Mesendoderm (in vitro differentiated cells): ENCODE measurements at regions not wholly inside any gene's neighbourhood (a gene's known extent, or its start where the extent isn't known, plus 50 kb on each side); places are given as distances from the start of the nearest gene placed in this dataset.
A peak's percentile ranks its signal among the peaks of the same experiment; 100 is the strongest.

Source experiments
- DNase-seq: peaks from one replicate; pipeline ENCODE4 v3.0.0; 2013
- H2AK5ac ChIP-seq: 2 replicates; pipeline ENCODE4 v1.6.1; 2013; ENCODE audit warnings: low read length, inconsistent platforms
- H2BK120ac ChIP-seq: 2 replicates; pipeline ENCODE4 v1.6.1; 2013; ENCODE audit warnings: low read depth, mild to moderate bottlenecking, low read length, moderate library complexity, mixed read lengths
- H2BK15ac ChIP-seq: replicated peaks from 2 replicates; pipeline ENCODE4 v1.6.1; 2013; ENCODE audit warnings: low read depth, mild to moderate bottlenecking, moderate library complexity
- H2BK5ac ChIP-seq: 2 replicates; pipeline ENCODE4 v1.6.1; 2013; ENCODE audit warnings: low read length, inconsistent platforms
- H3K18ac ChIP-seq: 2 replicates; pipeline ENCODE4 v1.6.1; 2013; ENCODE audit warnings: mild to moderate bottlenecking, low read length, mixed read lengths
- H3K23ac ChIP-seq: one replicate; pipeline ENCODE4 v1.6.1; 2013; ENCODE audit warnings: low read length
- H3K27ac ChIP-seq: 2 replicates; pipeline ENCODE4 v1.5.1; 2013; ENCODE audit warnings: low read depth, mild to moderate bottlenecking, inconsistent platforms, low read length, moderate library complexity
- H3K27me3 ChIP-seq: 2 replicates; pipeline ENCODE4 v1.6.1; 2013; ENCODE audit warnings: low read length, control low read depth, mild to moderate bottlenecking, inconsistent platforms; ENCODE audit not compliant: insufficient read depth, poor library complexity
- H3K36me3 ChIP-seq: 2 replicates; pipeline ENCODE4 v1.6.1; 2013; ENCODE audit warnings: low read length, inconsistent platforms; ENCODE audit not compliant: control insufficient read depth, insufficient read depth
- H3K4ac ChIP-seq: one replicate; pipeline ENCODE4 v1.6.1; 2013; ENCODE audit warnings: low read depth, mild to moderate bottlenecking, low read length, moderate library complexity
- H3K4me1 ChIP-seq: 2 replicates; pipeline ENCODE4 v1.6.1; 2013; ENCODE audit warnings: low read depth, low read length, inconsistent platforms; ENCODE audit not compliant: control insufficient read depth
- H3K4me2 ChIP-seq: 2 replicates; pipeline ENCODE4 v1.6.1; 2013; ENCODE audit warnings: low read length
- H3K4me3 ChIP-seq: 2 replicates; pipeline ENCODE4 v1.5.1; 2013; ENCODE audit warnings: mild to moderate bottlenecking, low read length
- H3K56ac ChIP-seq: one replicate; pipeline ENCODE4 v1.6.1; 2013; ENCODE audit warnings: low read length
- H3K79me1 ChIP-seq: 2 replicates; pipeline ENCODE4 v1.6.1; 2013; ENCODE audit warnings: low read length, inconsistent platforms
- H3K79me2 ChIP-seq: 2 replicates; pipeline ENCODE4 v1.6.1; 2013; ENCODE audit warnings: mild to moderate bottlenecking, low read length; ENCODE audit not compliant: control insufficient read depth, insufficient read depth
- H3K9ac ChIP-seq: 2 replicates; pipeline ENCODE4 v1.6.1; 2013; ENCODE audit warnings: low read length, inconsistent platforms
- H4K5ac ChIP-seq: one replicate; pipeline ENCODE4 v1.6.1; 2013; ENCODE audit warnings: low read length
- H4K8ac ChIP-seq: one replicate; pipeline ENCODE4 v1.6.1; 2013; ENCODE audit warnings: low read depth, mild to moderate bottlenecking, control low read depth, low read length, moderate library complexity
- WGBS: extraction: QIAGEN DNeasy Blood & Tissue Kit; methylation state at CpG from one replicate; pipeline ENCODE4 v1.1.7; 2013; ENCODE audit warnings: low lambda C conversion rate, missing lambda C conversion rate; ENCODE audit not compliant: insufficient coverage; ENCODE audit errors: extremely low coverage; 5-methylcytosine and 5-hydroxymethylcytosine counted together

DNA sequence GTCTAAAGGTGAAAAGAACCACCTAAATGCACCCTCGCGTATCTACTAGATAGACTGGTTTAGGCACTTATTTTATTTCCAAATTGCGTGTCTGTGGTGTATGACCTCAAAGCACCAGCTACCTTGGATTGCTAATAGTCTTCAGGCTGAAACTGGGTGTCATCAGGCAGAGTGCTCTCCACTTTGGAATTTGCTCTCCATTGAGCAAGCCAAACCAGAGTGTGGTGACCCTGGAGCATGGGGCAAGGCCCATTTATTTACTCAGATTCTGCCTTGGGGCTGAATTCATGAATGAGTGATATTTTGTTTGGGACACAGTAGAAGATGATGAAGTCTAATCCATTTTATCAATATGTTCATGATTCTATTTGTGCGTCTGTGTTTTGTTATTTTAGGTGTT is 812.8 kb upstream of the SLC35B3 start:
- no peaks in the 10 kb centered on the region for H3K36me3 ChIP-seq
- H3K27me3 ChIP-seq, result no peaks in the 10 kb centered on the region
- H3K4me1 ChIP-seq, result no peaks in the 10 kb centered on the region
- H2BK5ac ChIP-seq, result no peak overlapping the region
- H4K8ac ChIP-seq, result no peak overlapping the region
- no peak overlapping the region for H3K9ac ChIP-seq
- H3K4me2 ChIP-seq, result no peak overlapping the region
- H3K4ac ChIP-seq, result no peak overlapping the region
- no peak for DNase-seq
- WGBS, result no CpG with 5 or more reads among the region's 4 CpGs
- H3K18ac ChIP-seq, result no peak overlapping the region
- no peaks in the 10 kb centered on the region for H3K79me2 ChIP-seq
- H4K5ac ChIP-seq, result no peak overlapping the region
- no peaks in the 10 kb centered on the region for H3K79me1 ChIP-seq
- no peak overlapping the region for H3K56ac ChIP-seq
- H2BK120ac ChIP-seq, result no peak overlapping the region
- H3K23ac ChIP-seq, result no peak overlapping the region
- no peak overlapping the region for H2BK15ac ChIP-seq
- no peak overlapping the region for H2AK5ac ChIP-seq
- no peak overlapping the region for H3K4me3 ChIP-seq
- no peak overlapping the region for H3K27ac ChIP-seq

DNA sequence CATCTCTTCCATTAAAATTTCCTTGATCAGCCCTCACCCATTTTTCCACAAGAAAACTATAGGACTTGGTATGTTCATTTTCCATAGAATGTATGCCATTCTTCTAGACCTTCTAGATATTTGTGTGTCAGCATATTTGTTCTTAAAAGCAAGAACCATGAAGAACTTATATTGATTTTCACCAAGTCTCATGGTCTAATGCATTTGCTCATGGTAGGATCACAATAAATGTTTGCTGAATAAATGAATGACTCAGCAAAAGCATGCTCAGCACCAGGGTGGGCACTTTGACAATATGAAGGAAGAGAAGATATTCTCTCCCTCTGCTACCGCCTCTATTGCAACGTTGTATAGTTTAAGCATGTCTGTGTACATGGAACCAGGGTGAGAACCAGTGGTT is 805.5 kb upstream of the SLC35B3 start:
- Histone ChIP-seq H3K56ac (no peak overlapping the region), H3K27ac (no peak overlapping the region), H3K36me3 (no peaks in the 10 kb centered on the region), H4K5ac (no peak overlapping the region), H3K79me2 (no peaks in the 10 kb centered on the region), H3K23ac (no peak overlapping the region), H2BK15ac (no peak overlapping the region), H2BK120ac (no peak overlapping the region), H3K9ac (no peak overlapping the region), H3K27me3 (no peaks in the 10 kb centered on the region), H3K4me2 (no peak overlapping the region), H3K4me3 (no peak overlapping the region), H3K79me1 (no peaks in the 10 kb centered on the region), H2AK5ac (no peak overlapping the region), H3K4ac (no peak overlapping the region), H2BK5ac (no peak overlapping the region), H3K4me1 (no peaks in the 10 kb centered on the region), H3K18ac (no peak overlapping the region), H4K8ac (no peak overlapping the region)
- no CpG with 5 or more reads among the region's 2 CpGs for WGBS
- no peak for DNase-seq

DNA sequence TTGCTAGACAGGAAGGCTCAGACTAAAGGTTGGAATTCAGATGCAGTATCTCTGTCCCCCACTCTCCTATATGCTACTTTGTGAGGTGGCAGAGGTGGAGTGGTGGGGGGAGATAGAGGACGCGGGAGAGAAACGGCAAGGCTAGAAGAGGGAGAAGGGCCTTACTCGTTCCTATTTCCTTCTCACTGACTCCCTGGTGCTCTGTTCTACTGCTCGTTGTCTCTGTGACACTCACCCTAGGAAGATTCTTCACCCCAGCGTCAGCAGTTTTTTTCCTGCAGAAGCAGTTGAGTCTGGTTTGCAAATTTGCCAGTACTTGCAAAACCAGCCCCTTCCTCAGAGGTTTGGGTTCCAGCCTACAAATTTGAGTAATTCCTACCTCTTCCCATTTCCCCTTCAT is 801.1 kb upstream of the SLC35B3 start:
- Histone ChIP-seq H3K36me3 (no peaks in the 10 kb centered on the region), H2BK5ac (no peak overlapping the region), H3K56ac (no peak overlapping the region), H3K4me2 (no peak overlapping the region), H3K79me2 (no peaks in the 10 kb centered on the region), H2AK5ac (no peak overlapping the region), H2BK15ac (no peak overlapping the region), H3K4ac (no peak overlapping the region), H3K4me1 (no peaks in the 10 kb centered on the region), H3K9ac (no peak overlapping the region), H4K8ac (no peak overlapping the region), H3K27me3 (no peaks in the 10 kb centered on the region), H3K23ac (no peak overlapping the region), H2BK120ac (no peak overlapping the region), H3K4me3 (no peak overlapping the region), H3K27ac (no peak overlapping the region), H3K18ac (no peak overlapping the region), H4K5ac (no peak overlapping the region), H3K79me1 (no peaks in the 10 kb centered on the region)
- peak; percentile 7 for DNase-seq
- WGBS, result no CpG with 5 or more reads among the region's 6 CpGs

DNA sequence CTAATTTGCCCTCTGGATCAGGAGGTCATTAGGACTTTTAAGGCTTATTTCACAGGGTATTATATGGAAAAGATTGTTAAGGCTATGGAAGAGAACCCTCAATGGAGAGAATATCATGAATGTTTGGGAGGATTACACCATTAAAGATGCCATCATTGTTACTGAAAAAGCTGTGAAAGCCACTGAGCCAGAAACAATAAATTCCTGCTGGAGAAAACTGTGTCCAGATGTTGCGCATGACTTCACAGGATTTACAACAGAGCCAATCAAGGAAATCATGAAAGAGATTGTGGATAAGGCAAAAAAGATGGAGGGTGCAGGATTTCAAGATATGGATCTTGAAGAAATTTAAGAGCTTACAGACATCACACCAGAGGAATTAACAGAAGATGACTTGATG is 798.3 kb upstream of the SLC35B3 start:
- Histone ChIP-seq H3K18ac (no peak overlapping the region), H4K8ac (no peak overlapping the region), H3K79me1 (no peaks in the 10 kb centered on the region), H3K4me1 (no peaks in the 10 kb centered on the region), H3K27ac (no peak overlapping the region), H3K4me2 (no peak overlapping the region), H3K23ac (no peak overlapping the region), H4K5ac (no peak overlapping the region), H2BK120ac (no peak overlapping the region), H2BK15ac (no peak overlapping the region), H3K27me3 (no peaks in the 10 kb centered on the region), H3K4me3 (no peak overlapping the region), H3K36me3 (no peaks in the 10 kb centered on the region), H3K79me2 (no peaks in the 10 kb centered on the region), H2BK5ac (no peak overlapping the region), H3K56ac (no peak overlapping the region), H3K4ac (no peak overlapping the region), H2AK5ac (no peak overlapping the region), H3K9ac (no peak overlapping the region)
- DNase-seq, result no peak
- WGBS, result no CpG with 5 or more reads among the region's 1 CpG

DNA sequence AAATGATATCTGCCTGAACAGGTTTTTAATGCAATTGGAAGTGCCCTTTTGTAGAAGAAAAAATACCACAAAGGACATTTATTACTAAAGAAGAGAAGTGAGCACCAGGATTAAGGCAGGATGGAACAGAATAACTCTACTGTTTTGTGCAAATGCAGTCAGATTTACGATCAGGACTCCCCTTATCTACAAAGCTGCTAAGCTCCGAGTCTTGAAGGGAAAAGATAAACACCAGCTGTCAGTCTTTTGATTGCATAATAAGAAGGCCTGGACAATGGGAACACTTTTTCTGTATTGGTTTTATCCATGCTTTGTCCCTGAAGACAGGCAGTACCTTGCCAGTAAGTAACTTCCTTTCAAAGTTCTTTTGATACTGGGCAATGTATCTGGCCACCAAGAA is 797.9 kb upstream of the SLC35B3 start:
- H3K27me3 ChIP-seq, result no peaks in the 10 kb centered on the region
- H3K4me3 ChIP-seq, result no peak overlapping the region
- no peak overlapping the region for H2BK120ac ChIP-seq
- no peak overlapping the region for H3K4ac ChIP-seq
- H3K79me1 ChIP-seq, result no peaks in the 10 kb centered on the region
- no peaks in the 10 kb centered on the region for H3K4me1 ChIP-seq
- peak; percentile 8 for DNase-seq
- no peak overlapping the region for H2BK5ac ChIP-seq
- H2AK5ac ChIP-seq, result no peak overlapping the region
- H4K5ac ChIP-seq, result no peak overlapping the region
- no peak overlapping the region for H4K8ac ChIP-seq
- H3K79me2 ChIP-seq, result no peaks in the 10 kb centered on the region
- WGBS, result no CpG with 5 or more reads among the region's 2 CpGs
- H3K23ac ChIP-seq, result no peak overlapping the region
- H3K18ac ChIP-seq, result no peak overlapping the region
- H3K4me2 ChIP-seq, result no peak overlapping the region
- H3K56ac ChIP-seq, result no peak overlapping the region
- no peak overlapping the region for H2BK15ac ChIP-seq
- no peak overlapping the region for H3K9ac ChIP-seq
- H3K36me3 ChIP-seq, result no peaks in the 10 kb centered on the region
- H3K27ac ChIP-seq, result no peak overlapping the region

DNA sequence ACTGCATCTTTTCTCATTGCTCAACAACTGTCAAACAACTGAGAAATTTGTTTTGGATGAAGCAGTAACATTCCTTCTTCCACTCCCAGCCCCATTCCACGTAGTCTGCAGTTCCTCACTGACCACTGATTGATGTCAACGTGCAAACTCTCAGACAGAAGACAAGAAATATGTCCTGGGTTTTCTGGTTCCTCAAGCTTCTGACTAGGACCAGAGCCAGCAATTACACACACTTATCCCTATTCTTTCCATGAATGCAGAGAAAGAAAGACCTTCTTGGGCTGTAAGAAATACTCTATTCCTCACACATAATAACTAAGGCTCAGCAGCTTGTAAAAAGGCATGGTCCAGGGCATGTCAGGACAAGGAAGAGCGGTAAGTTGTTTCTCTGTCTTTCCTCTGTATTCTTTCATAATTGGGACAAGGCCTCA is 790.1 kb upstream of the SLC35B3 start:
- no peak overlapping the region for H3K4me2 ChIP-seq
- H3K4ac ChIP-seq, result no peak overlapping the region
- H3K23ac ChIP-seq, result no peak overlapping the region
- H3K18ac ChIP-seq, result no peak overlapping the region
- no peak overlapping the region for H2BK5ac ChIP-seq
- no peak overlapping the region for H3K27ac ChIP-seq
- H2AK5ac ChIP-seq, result no peak overlapping the region
- no peaks in the 10 kb centered on the region for H3K79me1 ChIP-seq
- H2BK15ac ChIP-seq, result no peak overlapping the region
- H3K4me1 ChIP-seq, result no peaks in the 10 kb centered on the region
- no peak overlapping the region for H4K5ac ChIP-seq
- H4K8ac ChIP-seq, result no peak overlapping the region
- H2BK120ac ChIP-seq, result no peak overlapping the region
- H3K9ac ChIP-seq, result no peak overlapping the region
- no CpG with 5 or more reads among the region's 3 CpGs for WGBS
- DNase-seq, result no peak
- H3K79me2 ChIP-seq, result no peaks in the 10 kb centered on the region
- no peaks in the 10 kb centered on the region for H3K27me3 ChIP-seq
- no peak overlapping the region for H3K56ac ChIP-seq
- no peak overlapping the region for H3K4me3 ChIP-seq
- no peaks in the 10 kb centered on the region for H3K36me3 ChIP-seq
